Activated CD8-positive, alpha-beta memory T cell treated with anti-CD3 and anti-CD28 coated beads, Interleukin-2, amount 50 U/mL, for 48 hours (primary cell): ENCODE measurements at regions not wholly inside any gene's neighbourhood (a gene's known extent, or its start where the extent isn't known, plus 50 kb on each side); places are given as distances from the start of the nearest gene placed in this dataset.

Experiments used
- DNase-seq: peaks from one replicate; pipeline ENCODE4 v3.0.0-alpha.2; 2020

DNA sequence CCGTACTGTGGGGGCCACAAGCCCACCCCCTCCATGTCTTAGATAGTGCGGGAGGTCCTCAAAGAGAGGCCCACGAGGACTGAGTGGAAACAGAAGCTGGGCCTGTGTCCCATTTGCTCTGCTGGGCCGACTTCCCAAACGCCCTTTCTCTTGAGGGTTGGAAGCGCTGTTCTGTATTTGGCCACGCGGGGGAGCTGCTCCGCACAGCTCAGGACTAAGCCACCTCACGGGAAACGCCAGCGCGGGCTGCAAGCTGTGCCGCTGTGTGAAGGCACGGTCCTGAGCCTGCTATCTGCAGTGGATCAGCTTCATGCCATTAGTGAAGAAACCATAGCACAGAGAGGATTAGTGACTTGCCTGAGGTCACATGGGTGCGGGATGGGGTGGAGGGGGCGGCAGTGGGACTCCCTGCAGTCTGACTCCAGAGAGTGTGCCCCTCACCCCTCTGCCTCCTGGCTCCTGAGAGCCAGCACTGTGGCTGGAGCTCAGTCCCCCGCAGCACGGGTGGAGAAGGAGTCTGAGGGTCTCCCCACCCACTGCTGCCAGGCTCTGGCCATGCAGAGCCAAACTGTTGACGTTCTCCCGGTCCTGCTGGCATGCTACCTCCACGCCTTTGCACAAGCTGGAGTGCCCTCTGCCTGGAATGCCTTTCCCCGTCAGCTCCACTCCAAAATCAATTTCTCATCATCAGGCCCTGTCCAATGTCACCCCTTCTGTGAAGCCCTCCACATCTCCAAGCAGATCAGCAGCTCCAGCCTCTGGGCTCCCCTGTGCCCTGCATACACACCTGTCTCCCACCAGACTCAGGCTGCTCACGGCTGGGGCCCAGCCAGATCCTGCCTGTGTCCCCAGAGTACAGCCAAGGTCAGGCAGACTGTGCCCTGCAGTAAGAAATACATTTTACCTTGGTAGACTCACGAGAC is 51.5 kb upstream of the LRRC32 start:
- peak; percentile 92 for DNase-seq

- DNase-seq = no peak
These were observed 52.6 kb upstream of the LRRC32 start for GRCh38 chr11:76723142-76723541.

- no peak for DNase-seq
These were observed 53.0 kb upstream of the LRRC32 start for GRCh38 chr11:76723548-76723947.

GRCh38 chr11:76724171-76724768 is 53.7 kb upstream of the LRRC32 start:
- no peak for DNase-seq

DNA sequence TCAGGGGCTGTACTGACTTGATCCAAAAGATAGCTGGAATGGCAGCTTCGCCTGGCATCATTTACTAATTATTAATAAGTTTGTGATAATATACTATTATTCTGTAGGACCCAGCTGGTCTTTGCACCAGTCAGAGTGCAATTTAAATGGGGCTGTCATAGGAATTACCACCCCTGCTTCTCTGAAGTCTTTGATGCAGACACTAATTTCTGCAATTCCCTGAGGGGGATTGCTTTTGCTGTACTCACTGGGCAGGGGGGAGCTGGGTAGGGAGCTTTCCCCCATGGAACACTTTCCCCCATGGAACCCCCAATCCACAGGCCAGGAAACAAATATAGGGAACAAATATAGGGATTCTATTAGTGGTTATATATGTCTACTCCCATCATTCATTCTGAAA is 54.9 kb upstream of the TSKU start:
- DNase-seq = no peak

DNA sequence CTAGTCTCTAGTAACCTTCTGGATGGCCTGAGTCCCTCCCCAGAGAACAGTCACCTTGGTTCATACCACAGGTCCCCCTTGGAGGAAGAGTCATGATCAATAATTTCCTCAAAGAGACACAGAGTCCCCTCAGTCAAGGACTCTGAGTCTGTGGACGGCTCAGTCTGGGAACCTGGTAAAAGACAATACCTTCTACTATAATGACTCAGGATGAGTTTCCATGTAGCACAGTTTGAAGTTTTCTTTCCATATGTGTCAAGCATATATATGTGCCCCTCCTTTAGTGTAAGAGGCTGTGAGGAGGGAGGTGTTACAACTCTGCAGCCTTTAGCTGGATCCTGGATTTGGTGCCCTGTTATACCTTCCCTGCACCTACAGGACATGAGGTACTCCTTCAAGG is 54.4 kb upstream of the TSKU start:
- DNase-seq = no peak

DNA sequence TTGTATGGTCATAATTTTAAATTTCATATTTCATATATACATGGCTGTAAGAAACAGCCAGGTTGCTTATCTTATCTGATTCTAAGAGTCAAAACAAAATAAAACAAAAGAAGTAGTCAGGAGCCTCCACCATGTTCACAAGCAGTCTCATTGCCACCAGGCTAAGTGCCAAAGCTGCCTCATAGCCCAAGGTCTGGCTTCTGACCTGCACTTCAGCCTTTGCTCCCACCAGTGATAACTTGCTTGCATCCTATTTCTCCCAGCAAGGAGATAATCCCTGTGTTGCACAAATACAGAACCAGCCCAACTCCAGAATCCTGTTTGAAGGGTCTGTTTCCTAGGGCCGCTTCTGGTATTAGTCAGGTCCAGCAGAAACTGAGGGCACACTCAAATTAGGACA is 53.9 kb upstream of the TSKU start:
- DNase-seq = no peak

DNA sequence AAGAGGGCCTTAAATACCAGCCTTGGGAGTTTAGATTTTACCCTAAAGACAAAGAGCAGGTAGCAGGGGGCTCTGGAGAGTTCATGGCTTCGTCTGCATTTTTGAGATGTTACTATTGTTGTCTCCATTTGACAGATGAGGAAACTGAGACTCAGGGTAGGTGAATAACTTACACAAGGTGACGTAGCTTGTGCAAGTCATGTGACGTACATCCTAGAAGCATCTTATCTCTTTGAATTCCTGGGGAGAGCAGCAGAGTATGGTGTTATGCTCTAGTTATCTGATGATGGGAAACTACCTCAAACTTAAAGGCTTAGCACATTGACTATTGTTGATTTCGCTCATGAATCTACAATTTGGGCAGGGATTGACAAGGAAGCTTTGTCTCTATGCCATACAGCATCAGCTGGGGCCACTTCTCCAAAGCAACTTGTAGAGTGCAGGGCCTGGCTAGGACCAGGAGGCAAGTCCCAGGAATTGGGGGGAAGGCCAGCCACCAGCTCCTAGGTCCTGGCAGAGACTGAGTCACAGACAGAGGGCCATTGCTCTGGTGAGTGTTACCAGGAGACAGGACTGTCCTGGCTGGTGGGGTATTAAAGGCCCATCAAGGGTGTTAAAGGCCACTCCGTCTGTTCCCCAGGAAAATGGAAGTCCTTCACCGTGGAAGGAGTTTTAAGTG is 52.1 kb upstream of the TSKU start:
- DNase-seq = no peak

DNA sequence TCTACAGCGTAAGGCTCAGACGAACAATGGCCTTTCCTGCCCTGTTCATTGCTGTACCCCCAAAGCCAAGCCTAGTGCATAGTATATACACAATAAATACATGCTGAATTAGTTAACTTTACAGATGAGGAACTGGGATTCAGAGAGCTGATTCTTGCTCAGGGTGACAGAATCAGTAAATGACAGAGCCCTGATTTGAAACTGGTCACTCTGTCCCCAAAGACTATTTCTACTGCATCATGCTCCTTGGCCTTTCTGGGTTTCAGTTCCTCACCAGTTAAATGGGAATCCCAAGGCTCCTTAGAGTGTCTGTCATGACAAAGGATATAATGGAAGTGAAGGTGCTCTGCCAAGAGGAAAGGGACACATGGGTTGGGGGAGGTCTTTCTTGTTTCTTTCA is 50.5 kb upstream of the TSKU start:
- no peak for DNase-seq
